HG02763 (cell line): ENCODE measurements at regions not wholly inside any gene's neighbourhood (a gene's known extent, or its start where the extent isn't known, plus 50 kb on each side); places are given as distances from the start of the nearest gene placed in this dataset.
"Not testable (repeated sequence)": the region's sequence is repeated elsewhere in the genome, so short reads cannot be mapped to it uniquely, and the experiment has no call there.

Experiments used
- ATAC-seq: cut with Tn5 transposase; IDR thresholded peaks from one replicate; pipeline ENCODE4 v1.9.1; 2021; ENCODE audit warnings: mild to moderate bottlenecking, moderate library complexity; ENCODE audit not compliant: unreplicated experiment

DNA sequence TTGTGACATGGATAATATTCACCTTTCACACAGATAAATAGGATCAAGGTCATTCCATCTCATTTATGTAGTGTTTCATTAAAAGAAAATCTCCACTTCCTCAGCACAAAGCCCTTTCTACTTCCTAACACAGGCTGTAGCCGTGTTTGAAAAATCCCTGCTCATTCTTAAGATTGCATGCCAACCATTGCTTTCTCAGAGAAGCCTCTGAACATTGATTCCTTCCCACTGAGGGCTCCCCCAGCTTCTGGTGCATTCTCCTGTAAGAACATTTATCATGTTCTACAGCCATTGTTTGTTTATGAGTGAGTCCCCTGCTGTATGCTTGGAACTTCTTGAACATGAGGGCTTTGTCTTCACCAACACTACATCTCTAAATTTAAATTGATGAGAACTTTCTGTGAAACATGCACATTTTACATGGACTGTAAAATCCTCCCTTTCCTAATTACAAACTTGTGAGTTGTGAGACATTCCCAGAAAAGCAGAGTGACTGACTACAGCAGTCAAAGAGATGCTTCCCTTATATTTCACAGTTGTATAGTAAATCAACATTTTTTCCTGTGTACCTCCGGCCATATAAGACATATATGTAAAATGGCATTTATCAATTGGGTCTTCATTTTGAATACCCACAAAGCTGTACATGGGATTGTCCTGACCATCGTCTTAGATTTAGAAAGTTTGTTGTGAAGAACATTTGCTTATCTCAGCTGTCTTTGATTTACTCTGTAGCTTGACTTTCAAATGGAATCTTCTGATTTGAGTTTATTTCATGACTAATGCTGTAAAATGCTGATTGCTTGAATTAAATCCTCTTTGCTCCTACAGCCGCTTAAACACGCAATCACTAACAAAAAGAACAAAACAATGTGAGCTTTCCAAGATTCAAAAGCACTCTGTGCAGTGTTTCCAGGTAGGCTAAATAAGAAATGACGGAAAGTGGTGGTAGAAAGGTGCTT lies 600.5 kb upstream of the SLIT2 start:
- ATAC-seq, result no peak

DNA sequence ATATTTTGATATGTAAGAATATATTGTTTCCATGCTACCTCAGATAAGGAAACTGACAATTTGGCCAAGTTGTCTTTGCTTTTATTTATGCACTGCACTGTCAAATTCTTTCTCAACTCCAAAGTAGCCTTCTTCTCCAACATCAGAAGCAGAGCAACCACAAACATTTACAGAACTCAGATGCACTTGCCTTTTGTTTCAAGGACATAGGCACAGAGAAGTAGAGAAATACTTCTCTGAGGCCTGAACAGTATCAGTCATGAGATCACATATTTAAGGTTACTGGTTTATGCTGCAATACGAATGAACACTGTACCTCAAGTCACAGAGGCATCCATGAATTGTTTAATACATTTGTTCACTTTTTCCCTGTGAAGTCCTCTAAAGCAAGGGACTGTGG lies 606.1 kb upstream of the SLIT2 start:
- ATAC-seq, result no peak

DNA sequence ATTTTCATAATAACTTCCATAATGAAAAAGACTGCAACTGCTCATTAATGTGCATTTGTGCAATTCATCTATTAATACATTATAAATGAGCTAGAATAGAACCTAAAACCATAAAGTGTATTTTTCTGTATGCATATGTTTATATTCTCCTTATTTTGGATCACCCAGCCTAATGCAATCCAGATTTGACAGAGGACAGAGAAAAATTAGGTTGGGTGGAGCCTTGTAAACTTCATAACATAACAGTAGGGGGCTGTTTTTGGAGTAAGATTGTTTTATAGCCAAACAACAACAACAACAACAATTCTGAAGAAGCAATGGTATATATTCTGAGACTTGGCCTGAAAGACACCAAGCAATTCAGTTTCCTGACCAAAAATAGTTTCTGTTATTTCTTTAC lies 615.3 kb upstream of the SLIT2 start:
- ATAC-seq, result no peak

DNA sequence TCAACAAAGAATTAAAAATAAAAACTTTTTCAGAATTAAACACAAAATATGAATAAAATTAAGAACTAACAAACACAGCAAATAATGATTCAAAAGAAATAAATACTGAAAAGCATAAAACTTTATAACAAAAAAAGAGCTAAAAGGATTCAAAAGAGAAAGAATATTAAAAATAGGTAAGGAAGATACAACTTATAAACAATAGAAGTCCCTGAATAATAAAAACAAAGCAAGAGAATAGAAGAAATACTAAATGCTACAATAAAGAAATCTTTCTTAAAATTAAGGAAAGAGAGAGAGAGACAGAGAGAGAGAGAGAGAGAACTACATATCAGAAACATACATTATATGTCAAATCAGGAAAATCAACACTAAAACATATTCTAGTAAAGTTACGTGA lies 619.9 kb upstream of the SLIT2 start:
- no peak for ATAC-seq

DNA sequence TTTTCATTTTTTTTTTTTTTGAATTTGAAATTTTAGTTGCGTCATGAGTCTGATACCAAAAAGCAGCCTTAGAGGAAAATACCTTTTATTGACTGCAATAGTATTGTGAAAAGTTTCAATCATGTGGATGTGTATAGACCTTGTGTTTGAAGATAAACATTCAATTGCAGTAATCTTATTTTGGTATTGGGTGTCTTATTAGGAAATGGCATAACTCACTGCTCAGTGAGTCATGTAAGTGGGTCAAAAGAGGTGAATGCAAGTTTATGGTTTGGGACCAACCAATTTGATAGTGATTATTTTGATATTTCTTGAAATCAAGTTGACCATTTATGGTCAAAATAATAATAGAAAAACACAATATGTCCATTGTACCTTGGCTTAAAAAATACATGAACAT lies 627.8 kb upstream of the SLIT2 start:
- no peak for ATAC-seq

DNA sequence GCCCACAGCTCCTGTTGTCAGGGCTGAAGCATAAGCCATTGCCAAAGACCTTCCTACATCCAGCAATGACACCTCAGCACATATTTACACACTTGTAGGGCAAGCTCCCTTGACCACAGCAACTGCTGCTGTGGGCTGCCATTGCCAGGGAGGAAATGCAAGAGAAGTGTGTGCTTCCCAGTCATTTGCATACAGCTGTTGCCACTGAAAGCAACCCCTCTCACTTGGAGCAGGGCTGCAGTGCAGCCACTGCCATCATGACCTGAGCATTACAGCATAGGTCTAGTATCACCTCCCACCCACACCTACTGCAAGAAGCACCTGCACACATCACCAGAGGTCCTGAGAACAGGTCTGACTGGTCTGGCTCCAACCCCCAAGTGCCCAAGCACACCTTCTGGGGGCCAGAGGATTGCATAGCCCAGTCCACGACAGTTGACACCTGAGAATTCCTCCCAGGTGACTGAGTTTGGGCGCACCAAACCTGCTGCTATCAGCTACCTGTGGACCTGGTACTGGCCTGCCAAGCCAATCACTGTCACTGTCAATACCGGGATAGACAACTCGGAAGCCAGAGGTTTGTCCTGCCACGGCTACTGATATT lies 636.5 kb upstream of the SLIT2 start:
- ATAC-seq, result no peak

DNA sequence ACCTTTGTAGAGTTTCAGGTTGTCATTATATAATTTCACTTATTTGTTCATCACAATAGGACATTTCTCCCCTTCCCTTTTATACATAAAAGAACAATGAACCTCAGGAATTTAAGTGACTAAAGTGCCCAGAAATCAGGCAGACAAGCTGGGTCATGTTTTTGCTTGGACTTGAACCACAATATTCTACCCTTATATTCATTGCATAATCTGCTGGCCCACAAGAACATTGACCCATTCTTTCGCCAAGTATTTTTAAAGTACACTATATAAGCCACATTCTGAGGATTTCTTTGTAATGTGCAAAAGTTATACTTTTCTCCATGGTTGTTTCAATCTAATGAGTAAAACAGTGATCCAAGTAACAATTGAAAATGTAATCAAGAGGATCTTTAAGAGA lies 637.5 kb upstream of the SLIT2 start:
- no peak for ATAC-seq

DNA sequence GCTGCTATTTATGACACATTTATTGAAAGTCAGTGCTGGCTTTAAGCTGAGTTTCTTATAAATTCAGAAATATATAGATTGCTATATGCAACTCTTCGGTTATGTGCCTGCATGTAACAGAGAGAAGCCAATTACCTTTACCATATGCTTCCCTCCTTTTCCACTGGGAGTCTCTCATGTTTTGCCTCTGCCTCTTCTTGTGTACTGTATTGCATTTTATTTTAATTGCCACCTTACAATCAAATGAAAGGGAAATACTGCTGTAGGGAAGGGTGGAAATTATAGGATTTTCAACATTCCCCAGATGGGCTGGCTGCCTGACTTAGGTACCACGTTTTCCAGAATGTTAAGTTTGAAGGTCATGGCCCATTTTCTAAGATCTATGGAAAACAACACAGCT lies 655.4 kb upstream of the SLIT2 start:
- ATAC-seq, result no peak

DNA sequence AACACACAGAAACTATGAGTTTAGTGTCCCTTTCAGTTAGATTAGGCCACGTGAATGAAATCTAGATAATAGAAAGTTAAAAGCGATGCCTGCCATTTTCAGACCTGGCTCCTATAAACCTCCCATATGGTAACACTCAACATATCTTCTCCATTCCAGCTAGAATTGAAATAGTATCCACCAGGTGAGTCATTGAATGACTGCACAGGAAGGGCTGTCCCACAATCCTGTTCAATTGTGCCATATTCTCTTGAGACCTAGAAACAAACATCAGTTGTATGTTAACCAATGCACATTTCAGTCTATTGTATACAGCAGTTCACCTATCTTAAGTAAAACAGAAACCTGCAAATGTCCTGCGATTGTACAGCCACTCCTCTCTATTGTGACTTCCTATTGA lies 659.3 kb upstream of the SLIT2 start:
- ATAC-seq, result no peak

DNA sequence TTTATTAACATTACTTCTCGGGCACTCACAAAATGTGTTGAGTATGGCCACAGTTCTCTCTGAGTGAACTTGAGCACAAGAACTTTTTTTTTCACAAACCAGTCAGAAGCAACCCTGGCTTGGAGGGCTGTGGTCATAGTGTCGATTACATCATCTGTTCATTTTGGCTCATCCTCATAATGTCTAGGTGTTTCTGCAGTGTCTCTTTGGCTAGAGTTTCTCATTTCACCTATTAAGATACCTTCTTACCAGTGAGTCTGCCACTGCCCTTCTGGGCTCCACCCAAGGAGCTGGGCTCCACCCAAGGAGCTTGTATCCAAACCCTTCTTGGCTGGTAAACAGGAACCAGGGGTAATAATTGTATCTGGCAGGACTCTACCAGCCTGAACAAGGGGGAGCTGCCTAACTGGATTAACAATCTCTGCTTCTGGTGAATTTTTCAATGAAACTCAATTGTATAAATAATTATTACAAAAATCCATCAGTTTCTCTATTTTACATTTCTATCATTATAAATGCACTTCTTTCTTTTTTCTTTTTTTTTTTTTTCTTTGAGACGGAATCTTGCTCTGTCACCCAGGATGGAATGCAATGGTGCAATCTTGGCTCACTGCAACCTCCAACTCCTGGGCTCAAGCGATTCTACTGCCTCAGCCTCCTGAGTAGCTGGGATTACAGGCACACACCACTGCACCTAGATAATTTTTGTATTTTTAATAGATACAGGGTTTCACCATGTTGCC lies 667.7 kb upstream of the SLIT2 start:
- ATAC-seq, result no peak

DNA sequence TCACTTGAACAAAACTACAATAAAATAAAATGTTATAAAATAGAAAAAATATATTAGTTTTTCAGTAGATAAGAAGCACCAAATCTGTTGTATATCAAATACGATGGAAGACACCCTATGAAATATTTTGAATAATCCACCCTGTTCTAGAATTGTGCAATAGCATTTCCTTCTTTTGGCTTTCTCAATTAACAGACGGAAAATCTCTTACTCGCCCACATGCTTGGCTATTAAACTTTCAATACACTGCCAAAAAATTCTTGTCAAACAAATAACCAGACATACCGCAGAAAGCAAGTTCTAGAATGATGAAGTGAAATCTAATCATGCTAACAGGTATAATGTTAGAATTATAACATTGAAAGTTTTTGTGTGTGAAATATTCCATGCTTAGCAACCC lies 671.6 kb upstream of the SLIT2 start:
- no peak for ATAC-seq

DNA sequence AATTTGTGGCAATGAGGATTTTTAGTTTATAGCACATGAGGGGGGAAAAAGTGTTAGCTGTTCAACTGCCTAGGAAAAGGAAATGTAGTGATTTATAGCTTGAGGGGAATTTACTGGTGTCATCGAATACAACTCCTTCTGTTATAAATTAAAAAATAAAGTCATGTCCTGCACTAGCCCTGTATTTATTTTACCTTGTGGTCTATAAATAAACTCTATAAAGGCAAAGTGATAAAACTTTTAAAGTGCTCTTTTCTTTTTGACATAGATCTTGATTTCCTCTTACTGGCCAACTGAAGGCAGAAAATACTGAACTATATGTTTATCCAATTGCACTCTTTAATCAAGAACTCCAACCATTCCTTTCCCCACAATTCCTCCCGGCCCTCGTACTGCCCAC lies 672.1 kb upstream of the SLIT2 start:
- ATAC-seq, result no peak

DNA sequence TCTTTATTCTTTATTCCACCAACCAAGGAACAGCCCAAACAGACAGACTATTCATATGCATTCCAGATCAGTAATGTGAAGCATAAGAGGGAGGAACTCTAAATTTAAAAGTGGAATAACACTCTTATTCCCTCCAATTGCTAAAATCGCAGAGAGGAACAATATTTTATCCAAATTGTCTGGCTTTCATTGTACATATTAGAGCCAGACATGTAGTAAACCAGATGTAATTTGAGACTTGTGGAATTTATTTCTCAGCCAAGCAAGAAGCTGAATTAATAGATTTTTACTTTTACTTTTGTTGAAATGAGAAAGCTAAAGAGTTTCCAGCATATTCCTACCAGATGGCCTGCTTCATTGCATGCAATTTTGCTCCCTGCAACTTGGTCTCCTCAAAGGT lies 674.6 kb upstream of the SLIT2 start:
- ATAC-seq, result no peak

DNA sequence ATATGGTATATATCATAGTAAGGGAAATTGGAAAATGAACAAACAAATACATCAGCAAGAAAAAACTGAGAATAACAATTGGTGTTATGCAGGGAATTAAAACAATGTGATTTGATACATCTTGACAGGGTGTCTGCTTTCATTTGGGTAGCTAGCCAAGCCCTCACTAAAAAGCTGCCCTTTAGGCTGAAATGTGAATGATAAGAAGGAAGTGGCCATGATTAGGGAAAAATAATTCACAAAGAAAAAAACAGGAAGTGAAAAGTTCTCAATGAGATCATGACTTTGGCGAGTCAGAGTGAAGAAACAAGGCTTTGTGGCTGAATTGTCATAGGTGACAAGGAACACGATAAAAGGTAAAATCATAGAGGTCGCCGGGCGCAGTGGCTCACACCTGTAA lies 675.8 kb upstream of the SLIT2 start:
- no peak for ATAC-seq

DNA sequence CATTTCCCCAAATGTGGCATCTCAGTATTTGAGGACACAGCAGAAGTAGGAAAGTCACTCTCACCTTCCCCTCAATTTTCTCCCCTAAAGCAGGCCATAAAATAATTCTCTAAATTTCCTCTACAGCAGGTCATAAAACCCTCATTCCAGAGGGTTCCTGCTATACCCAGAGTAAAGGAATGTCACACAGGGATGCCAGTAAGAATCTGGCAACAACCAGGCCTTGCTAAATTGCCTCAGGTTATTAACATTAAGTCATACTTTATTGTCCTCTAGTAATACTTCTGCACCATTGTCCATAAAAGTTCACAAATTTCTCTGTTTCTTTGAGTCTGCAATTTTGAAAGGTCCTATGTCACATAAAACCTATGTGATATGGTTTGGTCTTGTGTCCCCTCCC lies 685.7 kb upstream of the SLIT2 start:
- no peak for ATAC-seq

DNA sequence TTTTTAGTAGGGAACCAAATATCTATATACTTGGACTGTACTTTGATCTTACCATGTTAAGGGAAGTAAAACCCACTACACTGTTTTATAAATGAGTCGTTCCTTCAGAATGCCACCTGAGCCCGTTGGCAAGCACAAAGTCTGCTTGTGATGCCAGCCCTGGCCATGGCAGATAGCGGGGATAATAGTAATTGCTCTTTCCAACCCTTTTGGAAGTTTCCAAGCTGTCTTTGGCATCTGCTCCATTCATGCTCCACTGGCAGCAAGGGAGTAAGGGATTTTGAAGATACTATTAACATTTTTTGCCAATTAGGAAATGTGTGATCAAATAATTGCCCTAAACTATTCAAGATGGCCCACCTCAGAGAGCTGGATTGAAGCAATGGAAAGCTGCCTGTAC lies 689.2 kb upstream of the SLIT2 start:
- no peak for ATAC-seq

DNA sequence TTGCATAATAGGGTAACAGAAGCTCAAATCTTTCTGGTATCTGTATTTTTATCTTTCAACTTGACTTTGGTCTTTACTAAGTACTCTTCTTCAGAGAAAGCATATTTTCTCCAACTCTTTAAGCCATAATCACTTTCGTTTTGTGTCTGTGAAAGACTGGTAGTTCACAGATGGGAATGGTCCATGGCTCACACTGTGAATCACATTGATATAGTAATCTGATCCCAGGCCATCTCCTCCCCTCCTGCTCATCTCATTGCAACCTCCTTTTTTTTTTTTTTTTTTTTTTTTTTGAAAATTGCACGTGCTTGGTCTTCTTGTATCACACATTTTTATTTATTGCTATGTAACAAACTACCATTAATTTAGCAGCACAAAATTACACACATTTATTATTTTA lies 694.5 kb upstream of the SLIT2 start:
- ATAC-seq, result no peak

DNA sequence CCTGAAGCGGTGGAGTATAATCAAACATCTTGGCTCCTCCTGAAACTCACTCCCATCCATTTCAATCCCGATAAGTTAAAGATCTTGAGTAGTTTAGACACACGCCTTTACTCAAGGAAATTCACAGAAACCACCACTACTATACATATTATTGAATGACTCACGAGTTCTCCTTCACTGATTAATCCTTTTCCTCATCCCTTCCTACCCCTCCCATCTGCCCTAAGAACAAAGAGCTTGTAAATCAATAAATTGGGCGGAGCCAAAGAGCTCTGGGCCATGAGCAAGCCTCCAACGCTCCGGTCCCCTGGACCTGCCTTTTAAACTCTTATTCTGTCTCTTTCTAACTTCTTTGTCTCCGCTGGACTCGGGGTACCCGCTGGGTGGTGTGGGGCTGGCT lies 695.4 kb upstream of the SLIT2 start:
- ATAC-seq, result not testable (repeated sequence)

DNA sequence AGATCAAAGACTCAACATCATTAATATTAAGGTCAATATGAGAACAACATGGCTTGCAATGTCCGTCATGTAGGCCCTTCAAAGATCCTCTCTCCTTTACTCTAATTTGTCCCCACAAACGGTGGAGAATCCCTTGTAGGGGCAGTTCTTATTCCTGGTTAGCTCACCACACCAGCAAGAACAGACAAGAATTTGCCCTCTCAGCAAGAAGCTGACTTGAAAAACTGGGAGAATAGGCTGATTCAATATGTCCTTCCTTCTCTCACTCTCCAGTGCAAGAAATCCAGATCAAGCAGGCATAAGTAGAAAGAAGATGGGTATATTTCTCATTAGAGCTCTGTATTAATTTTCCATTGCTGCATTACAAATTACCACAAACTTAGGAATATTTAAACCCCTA lies 704.2 kb upstream of the SLIT2 start:
- no peak for ATAC-seq

DNA sequence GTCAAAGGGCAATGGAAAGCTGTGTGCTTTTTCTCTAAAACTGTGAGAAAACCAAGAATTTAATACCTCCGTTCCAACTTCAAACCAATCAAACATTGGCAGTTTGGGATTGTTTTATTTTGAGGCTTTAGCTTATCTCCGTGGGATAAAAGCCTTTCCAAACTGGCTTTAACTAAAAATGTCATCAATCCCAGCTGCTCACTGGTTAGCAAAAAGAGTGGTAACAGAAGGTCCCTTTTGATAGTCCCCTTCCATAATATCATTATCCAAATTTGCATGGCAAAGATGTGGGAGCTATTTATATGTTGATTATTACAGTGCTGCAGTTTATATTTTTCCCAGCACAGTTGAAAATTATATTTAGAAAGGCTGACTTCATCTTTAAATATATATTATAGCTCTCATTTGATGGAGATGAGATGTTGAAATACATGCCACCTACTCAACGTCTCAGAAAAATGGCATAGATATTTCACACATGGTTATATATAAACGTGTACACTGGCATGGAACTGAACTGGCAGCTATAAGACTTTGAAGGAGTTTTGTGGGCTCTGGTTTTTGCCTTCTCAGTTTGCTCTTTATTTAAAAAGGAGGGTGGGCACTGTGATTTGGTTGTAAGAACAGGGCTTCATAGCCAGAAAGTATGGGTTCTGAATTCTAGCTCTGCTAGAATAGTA lies 707.1 kb upstream of the SLIT2 start:
- no peak for ATAC-seq

DNA sequence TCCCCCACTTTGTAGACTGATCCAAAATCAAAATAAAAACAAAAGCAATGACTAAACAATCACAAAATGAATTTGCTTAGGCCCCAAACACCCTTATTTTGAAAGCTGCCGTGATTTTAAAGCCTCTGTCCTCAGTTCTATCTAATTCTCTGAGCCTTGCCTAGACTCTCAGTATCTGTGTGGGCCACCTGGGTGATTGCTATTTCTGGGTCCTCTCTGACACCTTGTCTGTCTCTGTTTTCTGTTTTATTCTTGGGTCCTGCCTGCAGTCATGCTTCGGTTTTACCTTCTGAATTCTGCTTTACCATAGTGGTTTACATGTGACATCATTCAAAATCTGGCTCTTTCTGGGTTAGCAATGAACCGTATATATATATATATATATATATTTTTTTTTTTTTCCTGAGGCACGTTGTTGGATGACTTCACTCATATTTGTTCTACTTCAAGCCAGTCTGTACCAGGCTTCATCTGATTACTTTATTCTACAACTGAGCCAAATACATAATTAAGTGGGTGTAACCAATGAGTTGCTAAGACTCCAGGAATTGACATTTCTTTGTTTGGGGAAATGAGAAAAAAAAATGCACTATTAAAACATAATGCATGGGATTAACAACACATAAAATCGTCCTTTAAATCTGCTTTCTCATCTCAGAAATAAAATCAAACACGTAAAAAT lies 710.7 kb upstream of the SLIT2 start:
- no peak for ATAC-seq
